ENCODE measurements at regions not wholly inside any gene's neighbourhood (a gene's known extent, or its start where the extent isn't known, plus 50 kb on each side); places are given as distances from the start of the nearest gene placed in this dataset.
A peak's percentile ranks its signal among the peaks of the same experiment; 100 is the strongest.

- WGBS (ENCODE audit: insufficient coverage, low coverage, low lambda C conversion rate, missing lambda C conversion rate), result 6% methylated on average over 1 of the region's 1 CpG
- H3K27ac ChIP-seq, result peak overlapping the region in 1 of 3 donors; percentile 31
- peaks cover 0 to 32% (median 5%) of the 10 kb centered on the region in 4 donors for H3K4me1 ChIP-seq
- peak overlapping the region; percentile 10 to 27 (median 15) for H3K4me3 ChIP-seq
- DNase-seq, result peak in 1 of 3 donors; percentile 49
- H3K36me3 ChIP-seq, result no peaks in the 10 kb centered on the region
- intact Hi-C loops (cut with DNase I), result no loop called here
- no peaks in the 10 kb centered on the region for H3K9me3 ChIP-seq
- peak; percentile 79 to 93 (median 84) for ATAC-seq
- TF ChIP-seq CTCF (IDR thresholded peaks at IDR 0.05), result no peak
- TF ChIP-seq POLR2A (IDR thresholded peaks at IDR 0.05), result no peak
- H3K27me3 ChIP-seq, result no peaks in the 10 kb centered on the region
These were observed 216.2 kb downstream of the MED10 start for GRCh38 chr5:6162175-6162574.

GRCh38 chr5:6161257-6161656 lies 217.1 kb downstream of the MED10 start:
- TF ChIP-seq CTCF (IDR thresholded peaks at IDR 0.05) (no peak), POLR2A (IDR thresholded peaks at IDR 0.05) (no peak)
- Histone ChIP-seq H3K27me3 (no peaks in the 10 kb centered on the region), H3K36me3 (no peaks in the 10 kb centered on the region), H3K27ac (no peak overlapping the region), H3K9me3 (no peaks in the 10 kb centered on the region), H3K4me1 (peaks cover 0 to 32% (median 5%) of the 10 kb centered on the region in 4 donors), H3K4me3 (no peak overlapping the region)
- 80% methylated on average over 8 of the region's 8 CpGs for WGBS (ENCODE audit: insufficient coverage, low coverage, low lambda C conversion rate, missing lambda C conversion rate)
- intact Hi-C loops (cut with DNase I), result no loop called here
- DNase-seq, result no peak
- ATAC-seq, result no peak

GRCh38 chr5:6159832-6160430 lies 218.4 kb downstream of the MED10 start:
- TF ChIP-seq CTCF (IDR thresholded peaks at IDR 0.05) (no peak), POLR2A (IDR thresholded peaks at IDR 0.05) (no peak)
- ATAC-seq, result peak in 2 of 4 donors; percentile 2 to 12
- H3K27ac ChIP-seq, result peak overlapping the region in 1 of 3 donors; percentile 65
- H3K27me3 ChIP-seq, result no peaks in the 10 kb centered on the region
- no peak for DNase-seq
- no peaks in the 10 kb centered on the region for H3K9me3 ChIP-seq
- 26% methylated on average over 3 of the region's 3 CpGs for WGBS (ENCODE audit: insufficient coverage, low coverage, low lambda C conversion rate, missing lambda C conversion rate)
- no peak overlapping the region for H3K4me3 ChIP-seq
- peaks cover 0 to 32% (median 5%) of the 10 kb centered on the region in 4 donors for H3K4me1 ChIP-seq
- H3K36me3 ChIP-seq, result no peaks in the 10 kb centered on the region
- intact Hi-C loops (cut with DNase I), result no loop called here

GRCh38 chr5:6158974-6159831 lies 219.1 kb downstream of the MED10 start:
- no peaks in the 10 kb centered on the region for H3K27me3 ChIP-seq
- intact Hi-C loops (cut with DNase I), result no loop called here
- H3K4me3 ChIP-seq, result no peak overlapping the region
- peak overlapping the region in 1 of 3 donors; percentile 65 for H3K27ac ChIP-seq
- H3K9me3 ChIP-seq, result no peaks in the 10 kb centered on the region
- no peaks in the 10 kb centered on the region for H3K36me3 ChIP-seq
- WGBS (ENCODE audit: insufficient coverage, low coverage, low lambda C conversion rate, missing lambda C conversion rate), result 26% methylated on average over 12 of the region's 12 CpGs
- DNase-seq (peak in 1 of 3 donors; percentile 58), ATAC-seq (peak; percentile 77 to 86 (median 80))
- H3K4me1 ChIP-seq, result peaks cover 0 to 32% (median 5%) of the 10 kb centered on the region in 4 donors
- TF ChIP-seq CTCF (IDR thresholded peaks at IDR 0.05) (no peak), POLR2A (IDR thresholded peaks at IDR 0.05) (no peak)
